ENCODE measurements at regions not wholly inside any gene's neighbourhood (a gene's known extent, or its start where the extent isn't known, plus 50 kb on each side); places are given as distances from the start of the nearest gene placed in this dataset.

DNA sequence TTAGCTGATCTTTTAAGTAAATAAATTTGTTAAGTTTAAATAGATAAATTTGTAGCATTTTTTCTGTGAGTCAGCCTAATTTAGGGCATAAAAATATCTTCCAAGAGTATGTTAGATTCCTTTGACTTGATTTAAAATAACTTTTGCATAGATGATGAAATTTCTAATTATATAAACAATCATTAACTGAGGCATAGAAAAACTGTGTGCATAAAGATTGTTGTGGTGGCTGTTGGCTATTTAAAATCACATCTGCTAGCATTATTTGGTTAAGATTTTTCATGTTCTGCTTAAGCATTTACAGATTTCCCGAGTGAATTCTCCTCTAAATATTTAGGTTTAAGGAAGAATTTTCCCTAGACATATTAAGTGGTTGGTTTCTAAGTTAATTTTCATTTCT is 223.2 kb downstream of the FSCB start:
- DNase-seq (ENCODE audit: low read depth in 1 of 2, low spot score in 1 of 2) = no peak
- H3K4me2 ChIP-seq = no peak overlapping the region
- ChIA-PET CTCF (no interaction called here), POLR2A (no interaction called here)
- H3K4me1 ChIP-seq = no peaks in the 10 kb centered on the region
- no peak for ATAC-seq
- no peaks in the 10 kb centered on the region for H3K9me3 ChIP-seq
- TF ChIP-seq EP300 (IDR thresholded peaks at IDR 0.05) (no peak), EHF (CRISPR knock-in tag; IDR thresholded peaks at IDR 0.05) (no peak), RAD21 (conservative IDR thresholded peaks at IDR 0.05 in 1 of 2, IDR thresholded peaks at IDR 0.05 in 1 of 2) (no peak), EHMT2 (IDR thresholded peaks at IDR 0.05; ENCODE audit: low read depth) (no peak), E2F6 (IDR thresholded peaks at IDR 0.05; ENCODE audit: borderline replicate concordance, low read depth) (no peak), ZC3H11A (IDR thresholded peaks at IDR 0.05) (no peak), CHD4 (IDR thresholded peaks at IDR 0.05; ENCODE audit: borderline replicate concordance) (no peak), ZSCAN20 (CRISPR knock-in tag; IDR thresholded peaks at IDR 0.05) (no peak), FOSB (CRISPR knock-in tag; IDR thresholded peaks at IDR 0.05) (no peak)
- WGBS (ENCODE audit: missing lambda C conversion rate) = 8% methylated on average over 1 of the region's 1 CpG
- no peak overlapping the region for H3K4me3 ChIP-seq
- no peak overlapping the region for H3K27ac ChIP-seq
- no peak for FAIRE-seq

DNA sequence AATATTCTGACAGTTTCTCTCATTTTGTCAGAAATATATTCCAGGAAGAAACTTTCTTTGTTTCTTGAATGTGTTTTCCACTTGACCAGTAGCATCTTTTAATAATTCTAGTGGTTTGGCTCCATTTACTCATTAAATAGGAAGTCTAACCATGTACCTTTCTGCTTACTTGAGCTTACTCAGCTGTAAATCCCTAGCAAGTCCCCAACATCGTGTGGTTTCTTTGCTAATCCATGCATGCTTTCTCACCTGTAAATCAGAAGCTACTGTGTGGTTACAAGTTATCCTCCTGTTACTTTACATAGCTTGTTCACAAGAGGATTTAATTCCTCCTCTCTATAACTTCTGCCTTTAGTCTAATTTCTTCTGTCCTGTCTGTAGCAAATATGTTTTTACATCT is 227.7 kb downstream of the FSCB start:
- WGBS (ENCODE audit: missing lambda C conversion rate) = 0% methylated on average over 1 of the region's 1 CpG
- Histone ChIP-seq H3K4me2 (no peak overlapping the region), H3K4me1 (no peaks in the 10 kb centered on the region), H3K4me3 (no peak overlapping the region), H3K9me3 (no peaks in the 10 kb centered on the region), H3K27ac (no peak overlapping the region)
- FAIRE-seq = no peak
- no peak for DNase-seq (ENCODE audit: low read depth in 1 of 2, low spot score in 1 of 2)
- no peak for ATAC-seq
- ChIA-PET CTCF (no interaction called here), POLR2A (no interaction called here)
- TF ChIP-seq ZFP36 (IDR thresholded peaks at IDR 0.05; ENCODE audit: borderline replicate concordance, partially characterized antibody) (no peak), FOSB (CRISPR knock-in tag; IDR thresholded peaks at IDR 0.05) (no peak), RCOR1 (IDR thresholded peaks at IDR 0.05; ENCODE audit: low read depth, low read length) (no peak), NFE2L2 (conservative IDR thresholded peaks at IDR 0.05; ENCODE audit: low read length) (no peak), CEBPB (IDR thresholded peaks at IDR 0.05) (no peak), POLR2AphosphoS2 (conservative IDR thresholded peaks at IDR 0.05; ENCODE audit: low read length) (no peak)
- TF ChIP-seq, protein P1, sequence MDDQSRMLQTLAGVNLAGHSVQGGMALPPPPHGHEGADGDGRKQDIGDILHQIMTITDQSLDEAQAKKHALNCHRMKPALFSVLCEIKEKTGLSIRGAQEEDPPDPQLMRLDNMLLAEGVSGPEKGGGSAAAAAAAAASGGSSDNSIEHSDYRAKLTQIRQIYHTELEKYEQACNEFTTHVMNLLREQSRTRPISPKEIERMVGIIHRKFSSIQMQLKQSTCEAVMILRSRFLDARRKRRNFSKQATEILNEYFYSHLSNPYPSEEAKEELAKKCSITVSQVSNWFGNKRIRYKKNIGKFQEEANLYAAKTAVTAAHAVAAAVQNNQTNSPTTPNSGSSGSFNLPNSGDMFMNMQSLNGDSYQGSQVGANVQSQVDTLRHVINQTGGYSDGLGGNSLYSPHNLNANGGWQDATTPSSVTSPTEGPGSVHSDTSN (IDR thresholded peaks at IDR 0.05) = no peak

DNA sequence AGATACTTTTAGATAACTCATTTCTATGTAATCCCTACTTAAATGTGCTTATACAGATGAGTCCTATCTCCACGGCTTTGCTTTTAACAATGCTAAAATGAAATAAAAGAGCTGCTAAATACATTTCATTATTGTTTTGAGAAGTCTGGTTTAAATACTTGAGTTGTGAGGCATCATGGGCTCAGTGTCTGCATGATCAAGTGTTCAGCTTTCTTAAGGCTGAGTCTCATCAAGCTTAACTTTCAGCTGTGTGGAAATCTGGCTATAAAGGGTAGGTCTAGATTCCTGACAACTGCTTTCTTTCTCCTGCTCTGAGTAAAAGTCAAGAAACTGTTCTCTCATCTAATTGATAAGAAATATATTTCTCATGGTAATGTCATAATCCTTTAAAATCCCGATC is 235.4 kb downstream of the FSCB start:
- Histone ChIP-seq H3K4me3 (no peak overlapping the region), H3K4me2 (no peak overlapping the region), H3K27ac (no peak overlapping the region), H3K9me3 (peaks cover 4% of the 10 kb centered on the region; the same call in 1 of the 3 replicates), H3K4me1 (no peaks in the 10 kb centered on the region)
- ATAC-seq (no peak), FAIRE-seq (no peak), DNase-seq (ENCODE audit: low read depth in 1 of 2, low spot score in 1 of 2) (no peak)
- 10% methylated on average over 2 of the region's 2 CpGs for WGBS (ENCODE audit: missing lambda C conversion rate)
- ChIA-PET CTCF (interaction anchor here (0.6 kb wide), 1 partner anchor 433 kb away, joined by 3 read pairs; no protein-coding TSS in a partner anchor), POLR2A (no interaction called here)
- TF ChIP-seq GATA3 (IDR thresholded peaks at IDR 0.05; ENCODE audit: borderline replicate concordance) = no peak

DNA sequence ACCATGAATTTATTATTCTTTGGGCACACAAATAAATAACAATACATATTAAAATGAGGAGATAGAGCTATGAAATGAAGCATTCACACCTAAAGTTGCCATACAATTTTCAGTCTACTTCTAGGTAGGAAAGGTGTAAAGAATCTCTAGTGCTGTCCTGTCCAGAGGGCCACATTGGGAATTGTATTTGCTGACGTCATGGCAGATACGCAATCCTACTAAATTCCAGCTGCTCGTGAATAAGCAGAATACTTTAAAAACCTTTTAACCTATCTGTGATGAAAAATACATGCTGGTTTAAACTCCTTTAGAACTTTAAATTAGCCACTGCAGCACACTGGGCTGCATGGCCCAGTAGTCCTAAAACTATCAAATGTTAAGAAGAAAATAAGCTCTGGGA is 236.1 kb downstream of the FSCB start:
- ChIA-PET CTCF (no interaction called here), POLR2A (no interaction called here)
- Histone ChIP-seq H3K27ac (no peak overlapping the region), H3K4me1 (no peaks in the 10 kb centered on the region), H3K4me3 (no peak overlapping the region), H3K9me3 (peaks cover 4% of the 10 kb centered on the region; the same call in 1 of the 3 replicates), H3K4me2 (no peak overlapping the region)
- TF ChIP-seq E2F6 (IDR thresholded peaks at IDR 0.05; ENCODE audit: borderline replicate concordance, low read depth) (no peak), EHMT2 (IDR thresholded peaks at IDR 0.05; ENCODE audit: low read depth) (no peak)
- FAIRE-seq (no peak), ATAC-seq (no peak), DNase-seq (ENCODE audit: low read depth in 1 of 2, low spot score in 1 of 2) (no peak)
- WGBS (ENCODE audit: missing lambda C conversion rate) = 66% methylated on average over 3 of the region's 3 CpGs
